Loucy (cell line): ENCODE measurements at regions not wholly inside any gene's neighbourhood (a gene's known extent, or its start where the extent isn't known, plus 50 kb on each side); places are given as distances from the start of the nearest gene placed in this dataset.

Experiments used
- EZH2phosphoT487 ChIP-seq: fragments of 200-600 bp; IDR thresholded peaks from 2 replicates; pipeline ENCODE4 v1.6.1; 2018; ENCODE audit warnings: antibody characterized with exemption, mild to moderate bottlenecking, moderate library complexity, borderline replicate concordance
- TF ChIP-seq, protein P1 (sequence below): fragments of 200-600 bp; sonication (generic); conservative IDR thresholded peaks from 2 replicates; pipeline ENCODE4 v1.5.1; 2014; ENCODE audit warnings: mild to moderate bottlenecking, antibody characterized with exemption, low read length

DNA sequence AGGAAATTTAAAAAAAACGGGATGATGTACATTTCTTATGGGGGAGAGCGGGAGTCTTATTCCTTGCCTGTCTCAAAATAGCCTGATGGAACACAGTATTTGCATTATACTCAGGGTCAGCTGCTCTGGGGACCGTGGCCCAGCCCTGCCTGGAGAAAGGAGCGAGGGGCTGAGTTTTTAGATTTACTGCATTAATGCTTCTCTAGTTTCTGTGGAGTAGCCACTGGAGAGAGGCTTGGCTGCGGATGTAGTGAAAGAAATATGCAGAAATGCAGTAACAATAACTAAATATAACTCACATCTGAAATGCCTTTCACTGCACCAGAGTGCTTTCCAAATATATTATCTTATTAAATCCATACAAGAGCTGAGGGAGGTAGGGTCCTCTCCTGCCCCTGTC lies 87.6 kb upstream of the MAP1LC3B2 start:
- TF ChIP-seq, protein P1, sequence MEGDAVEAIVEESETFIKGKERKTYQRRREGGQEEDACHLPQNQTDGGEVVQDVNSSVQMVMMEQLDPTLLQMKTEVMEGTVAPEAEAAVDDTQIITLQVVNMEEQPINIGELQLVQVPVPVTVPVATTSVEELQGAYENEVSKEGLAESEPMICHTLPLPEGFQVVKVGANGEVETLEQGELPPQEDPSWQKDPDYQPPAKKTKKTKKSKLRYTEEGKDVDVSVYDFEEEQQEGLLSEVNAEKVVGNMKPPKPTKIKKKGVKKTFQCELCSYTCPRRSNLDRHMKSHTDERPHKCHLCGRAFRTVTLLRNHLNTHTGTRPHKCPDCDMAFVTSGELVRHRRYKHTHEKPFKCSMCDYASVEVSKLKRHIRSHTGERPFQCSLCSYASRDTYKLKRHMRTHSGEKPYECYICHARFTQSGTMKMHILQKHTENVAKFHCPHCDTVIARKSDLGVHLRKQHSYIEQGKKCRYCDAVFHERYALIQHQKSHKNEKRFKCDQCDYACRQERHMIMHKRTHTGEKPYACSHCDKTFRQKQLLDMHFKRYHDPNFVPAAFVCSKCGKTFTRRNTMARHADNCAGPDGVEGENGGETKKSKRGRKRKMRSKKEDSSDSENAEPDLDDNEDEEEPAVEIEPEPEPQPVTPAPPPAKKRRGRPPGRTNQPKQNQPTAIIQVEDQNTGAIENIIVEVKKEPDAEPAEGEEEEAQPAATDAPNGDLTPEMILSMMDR: no peak
- TF ChIP-seq EZH2phosphoT487: no peak
